ENCODE measurements at regions not wholly inside any gene's neighbourhood (a gene's known extent, or its start where the extent isn't known, plus 50 kb on each side); places are given as distances from the start of the nearest gene placed in this dataset.
A peak's percentile ranks its signal among the peaks of the same experiment; 100 is the strongest.
"Not testable (repeated sequence)": the region's sequence is repeated elsewhere in the genome, so short reads cannot be mapped to it uniquely, and the experiment has no call there.

GRCh38 chr15:26128611-26129140 lies 265.5 kb upstream of the ATP10A start:
- no peak for DNase-seq

DNA sequence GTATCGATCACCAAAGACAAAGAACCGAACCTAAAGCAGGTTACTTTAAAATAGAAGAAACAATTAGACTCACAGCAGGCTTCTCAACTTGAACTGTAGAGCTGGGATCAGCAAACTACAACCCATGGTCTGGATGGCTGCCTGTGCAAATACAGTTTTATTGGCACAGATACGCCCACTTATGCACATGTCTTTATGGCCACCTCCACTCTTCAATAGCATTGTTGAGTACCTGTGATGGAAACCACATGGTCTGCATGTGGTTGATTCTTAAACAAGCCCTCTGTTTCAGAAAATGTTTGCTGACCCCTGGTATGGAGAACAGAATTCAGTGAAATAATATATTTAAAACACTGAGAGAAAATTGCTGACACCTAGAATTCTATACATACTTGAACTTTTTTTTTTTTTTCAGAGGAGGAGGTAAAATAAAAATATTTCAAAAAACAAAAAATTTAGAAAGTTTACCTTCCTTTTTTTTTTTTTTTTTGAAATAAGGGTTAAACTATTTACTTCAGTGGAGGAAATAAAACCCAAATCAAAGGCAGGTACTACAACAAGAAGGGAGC lies 263.8 kb upstream of the ATP10A start:
- no peak for DNase-seq

GRCh38 chr15:26126070-26126469 lies 262.9 kb upstream of the ATP10A start:
- peak in 26 of 56 donors; percentile 2 to 55 (median 20) for DNase-seq

- DNase-seq = peak in 1 of 56 donors; percentile 6
Measured at GRCh38 chr15:26125664-26126063, 262.5 kb upstream of the ATP10A start.

DNA sequence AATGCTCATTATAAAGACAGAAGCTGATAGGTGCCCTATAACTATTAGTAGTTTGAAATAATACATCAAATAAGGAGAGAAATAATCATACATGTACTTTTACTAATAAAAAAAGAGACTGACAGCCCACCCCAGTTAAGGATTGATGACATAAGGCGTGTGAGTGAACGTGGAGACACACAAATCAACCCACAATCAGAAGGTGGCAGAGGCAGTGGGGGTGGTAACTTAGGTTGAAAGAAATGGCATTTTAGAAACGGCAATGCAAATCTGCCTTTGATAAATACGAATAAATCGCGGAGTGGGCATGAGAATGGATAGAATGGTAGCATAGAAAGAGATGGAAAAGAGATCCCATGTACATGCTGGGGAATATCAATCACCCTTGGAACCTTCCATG lies 256.2 kb upstream of the ATP10A start:
- DNase-seq = no peak

GRCh38 chr15:26115229-26115943 lies 252.3 kb upstream of the ATP10A start:
- peak in 3 of 56 donors; percentile 4 to 8 (median 5) for DNase-seq

- not testable (repeated sequence) for DNase-seq
Measured at GRCh38 chr15:26114128-26114527, 251.0 kb upstream of the ATP10A start.

GRCh38 chr15:26113296-26113695 lies 250.2 kb upstream of the ATP10A start:
- no peak for DNase-seq

- DNase-seq = no peak
Measured at GRCh38 chr15:26109203-26109602, 246.1 kb upstream of the ATP10A start.

- no peak for DNase-seq
Measured at GRCh38 chr15:26106556-26106955, 243.4 kb upstream of the ATP10A start.

- DNase-seq = no peak
Measured at GRCh38 chr15:26103002-26103404, 239.9 kb upstream of the ATP10A start.

DNA sequence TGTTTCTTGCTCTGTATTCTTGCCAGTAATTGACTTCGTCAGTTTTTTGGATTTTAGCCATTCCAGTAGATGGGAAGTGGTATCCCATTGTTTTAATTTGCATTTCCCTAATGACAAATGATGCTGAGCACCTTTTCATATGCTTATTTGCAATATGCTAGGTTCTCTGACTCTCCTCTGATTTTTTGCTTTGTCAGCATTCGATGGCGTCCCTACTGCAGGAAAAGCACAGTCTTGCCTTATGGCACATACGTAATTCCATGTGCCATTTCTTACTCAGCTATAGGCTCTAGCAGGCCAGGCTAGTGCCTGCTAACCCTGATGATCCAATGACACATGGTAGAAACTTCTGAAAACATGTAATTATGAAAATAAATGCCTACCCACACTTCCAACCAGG lies 239.2 kb upstream of the ATP10A start:
- no peak for DNase-seq

DNA sequence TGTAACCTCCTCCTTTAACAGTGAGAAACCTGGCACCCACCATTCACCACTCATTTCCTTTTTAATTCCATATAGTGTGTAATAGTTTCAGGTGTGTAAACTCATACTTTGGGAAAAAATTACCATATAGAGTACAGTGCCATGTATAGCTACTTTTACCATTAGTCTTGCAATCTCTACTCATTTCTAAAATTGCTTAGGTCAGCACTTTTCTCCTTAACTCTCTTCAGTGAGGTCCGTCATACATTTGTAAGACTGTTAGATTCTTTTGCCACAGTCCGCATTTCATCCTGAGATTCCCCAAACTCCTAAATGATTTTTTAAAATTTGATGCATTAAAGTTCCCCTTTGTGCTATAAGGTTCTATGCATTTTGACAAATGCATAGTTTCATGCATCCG lies 238.3 kb upstream of the ATP10A start:
- DNase-seq = no peak

DNA sequence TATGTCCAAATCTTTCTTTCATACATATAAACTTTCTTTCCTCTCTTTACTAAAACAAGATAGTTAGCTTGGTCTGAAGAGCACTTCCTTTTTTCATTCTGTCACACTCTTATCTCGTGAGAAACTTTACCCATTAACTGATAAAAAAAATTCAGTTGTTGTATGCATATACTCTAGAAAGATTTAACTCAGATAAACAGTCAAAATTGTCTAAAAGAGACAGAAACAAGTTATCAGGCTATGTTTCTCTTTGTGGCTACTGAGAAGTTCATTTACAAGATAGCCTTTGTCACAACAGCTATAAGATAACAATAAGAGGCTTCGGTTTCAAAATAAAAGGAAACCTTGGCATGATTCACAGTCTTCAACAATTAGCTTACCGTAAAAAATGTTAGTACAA lies 235.7 kb upstream of the ATP10A start:
- DNase-seq = no peak

GRCh38 chr15:26097216-26097615 lies 234.1 kb upstream of the ATP10A start:
- no peak for DNase-seq

- no peak for DNase-seq
Measured at GRCh38 chr15:26096581-26096980, 233.5 kb upstream of the ATP10A start.

DNA sequence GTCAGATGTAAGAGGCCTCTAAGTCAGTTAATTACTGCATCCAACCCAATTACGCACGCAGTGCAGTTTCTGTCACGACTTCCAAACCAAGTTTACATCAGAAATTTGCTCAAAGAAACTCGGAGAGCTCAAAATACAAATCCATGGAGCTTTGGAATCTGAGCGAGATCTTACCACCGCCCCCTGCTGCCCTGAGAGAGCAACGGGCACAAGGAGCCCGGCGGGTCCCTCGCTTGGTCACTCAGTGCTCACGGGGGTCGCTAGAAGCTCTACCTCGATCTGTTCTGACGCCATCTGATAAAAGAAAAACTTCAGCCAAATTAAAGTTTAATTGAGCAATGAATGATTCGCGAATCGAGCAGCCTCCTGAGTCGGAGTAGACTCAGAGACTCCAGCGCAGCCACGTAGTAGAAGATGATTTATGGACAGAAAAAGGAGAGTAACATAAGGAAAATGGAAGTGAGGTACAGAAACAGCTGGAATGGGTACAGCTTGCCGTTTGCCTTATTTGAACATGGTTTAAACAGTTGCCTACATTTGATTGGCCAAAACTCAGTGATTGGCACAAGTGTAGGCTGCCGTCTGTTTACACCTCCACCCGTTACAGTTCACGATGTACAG lies 232.7 kb upstream of the ATP10A start:
- no peak for DNase-seq

DNA sequence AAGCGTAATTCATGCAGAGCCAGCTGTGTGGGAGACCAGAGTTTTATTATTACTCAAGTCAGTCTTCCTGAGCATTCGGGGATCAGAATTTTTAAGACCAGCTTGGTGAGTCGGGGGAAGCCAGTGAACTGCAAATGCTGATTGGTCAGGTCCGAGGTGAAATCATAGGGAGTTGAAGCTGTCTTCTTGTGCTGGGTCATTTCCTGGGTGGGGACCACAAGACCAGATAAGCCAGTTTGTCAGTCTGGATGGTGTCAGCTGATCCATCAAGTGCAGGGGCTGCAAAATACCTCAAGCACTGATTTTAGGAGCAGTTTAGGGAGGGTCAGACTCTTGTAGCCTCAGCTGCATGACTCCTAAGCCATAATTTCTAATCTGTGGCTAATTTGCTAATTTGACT lies 228.1 kb upstream of the ATP10A start:
- no peak for DNase-seq

DNA sequence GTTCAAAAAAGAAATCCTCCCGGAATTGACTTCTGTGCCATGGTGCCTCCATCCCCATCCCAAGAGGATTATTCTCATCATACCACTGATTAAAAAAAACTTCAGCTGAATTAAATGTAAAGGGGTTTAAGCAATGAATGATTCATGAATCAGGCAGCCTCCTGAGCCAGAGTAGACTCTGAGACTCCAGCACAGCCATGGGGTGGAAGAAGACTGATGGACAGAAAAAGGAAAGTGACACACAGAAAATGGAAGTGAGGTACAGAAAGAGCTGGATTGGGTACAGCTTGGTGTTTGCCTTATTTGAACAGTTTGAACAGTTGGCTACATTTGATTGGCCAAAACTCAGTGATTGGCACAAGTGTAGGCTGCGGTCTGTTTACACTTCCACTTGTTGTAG lies 224.8 kb upstream of the ATP10A start:
- DNase-seq = no peak

GRCh38 chr15:26087395-26087794 lies 224.3 kb upstream of the ATP10A start:
- DNase-seq = no peak

DNA sequence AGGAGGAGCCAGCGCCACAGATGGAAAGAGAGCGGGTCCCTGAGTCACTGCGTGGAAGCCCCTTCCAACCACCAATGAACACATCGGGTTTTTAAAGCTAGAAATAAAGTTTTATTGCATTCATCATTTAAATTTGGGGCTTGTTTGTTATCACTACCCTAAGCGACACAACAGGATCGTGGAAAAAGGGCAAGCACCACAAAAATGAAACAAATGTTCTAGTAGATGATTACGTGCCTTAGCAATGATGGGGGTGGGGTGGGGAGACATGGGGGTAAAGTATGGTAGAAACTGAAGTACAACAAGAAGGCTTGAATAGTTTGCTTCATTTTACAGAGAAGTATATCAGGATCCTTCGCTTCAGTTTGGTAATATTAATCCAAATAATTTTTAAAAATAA lies 221.6 kb upstream of the ATP10A start:
- DNase-seq = no peak

DNA sequence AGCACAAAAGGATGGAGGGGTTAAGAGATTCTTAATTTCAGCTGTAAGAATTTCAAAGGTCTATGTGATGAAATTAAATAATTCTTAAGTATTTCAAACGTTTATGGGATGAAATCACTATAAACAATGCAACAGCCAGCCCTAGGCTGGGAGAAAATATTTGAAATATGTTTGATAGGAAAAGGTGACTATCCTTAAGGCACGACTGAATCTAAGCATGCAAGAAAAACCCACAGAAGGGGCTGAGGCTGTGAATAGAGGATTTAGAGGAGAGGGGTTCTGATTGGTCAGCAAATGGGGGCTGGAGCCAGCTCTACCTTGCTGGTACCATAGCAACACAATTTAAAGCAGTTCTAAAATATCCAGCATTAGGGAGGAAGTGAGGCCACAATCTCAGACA lies 220.8 kb upstream of the ATP10A start:
- no peak for DNase-seq

- DNase-seq = no peak
Measured at GRCh38 chr15:26083457-26083856, 220.3 kb upstream of the ATP10A start.
